HG03378 (cell line): ENCODE measurements at regions not wholly inside any gene's neighbourhood (a gene's known extent, or its start where the extent isn't known, plus 50 kb on each side); places are given as distances from the start of the nearest gene placed in this dataset.

Experiments used
- ATAC-seq: cut with Tn5 transposase; IDR thresholded peaks from one replicate; pipeline ENCODE4 v1.9.1; 2021; ENCODE audit warnings: mild to moderate bottlenecking, moderate library complexity; ENCODE audit not compliant: unreplicated experiment

DNA sequence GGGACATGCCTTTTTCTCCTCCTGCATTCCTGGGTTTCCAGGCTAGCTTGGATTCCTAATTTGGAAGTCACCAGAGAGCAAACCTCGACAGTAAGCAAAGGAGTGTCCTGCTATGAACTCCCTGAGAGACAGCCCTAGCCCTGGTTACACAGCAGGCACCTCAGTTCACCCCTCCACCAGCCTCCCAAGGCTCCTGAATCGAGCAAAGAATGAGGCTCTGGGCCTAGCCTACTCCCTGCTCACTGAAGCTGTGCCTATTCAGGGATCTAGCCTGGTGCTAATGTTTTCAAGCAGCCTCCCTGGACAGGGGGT is 66.7 kb upstream of the RMDN2 start:
- ATAC-seq: no peak

- ATAC-seq: no peak
Observed at GRCh38 chr2:37858725-37859267, 66.3 kb upstream of the RMDN2 start.

DNA sequence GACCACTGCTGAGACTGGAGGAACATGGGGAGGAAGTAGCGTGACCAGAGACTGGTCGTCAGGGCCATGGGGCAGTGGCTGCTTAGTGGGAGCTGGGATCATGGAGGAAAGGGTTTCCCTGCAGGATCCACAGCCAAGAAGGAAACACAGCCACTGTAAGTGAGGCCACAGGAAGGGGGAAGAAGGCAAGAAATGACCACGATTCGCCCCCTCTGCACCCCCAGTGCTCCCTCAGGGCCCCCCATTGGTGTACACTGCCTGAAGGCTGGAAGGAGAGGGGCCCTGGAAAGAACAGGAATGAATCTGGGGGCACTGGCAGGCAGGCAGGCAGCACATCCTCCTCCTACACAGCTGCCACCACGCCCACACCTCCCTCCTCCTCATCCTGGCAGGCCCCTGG is 62.5 kb upstream of the RMDN2 start:
- ATAC-seq: no peak

DNA sequence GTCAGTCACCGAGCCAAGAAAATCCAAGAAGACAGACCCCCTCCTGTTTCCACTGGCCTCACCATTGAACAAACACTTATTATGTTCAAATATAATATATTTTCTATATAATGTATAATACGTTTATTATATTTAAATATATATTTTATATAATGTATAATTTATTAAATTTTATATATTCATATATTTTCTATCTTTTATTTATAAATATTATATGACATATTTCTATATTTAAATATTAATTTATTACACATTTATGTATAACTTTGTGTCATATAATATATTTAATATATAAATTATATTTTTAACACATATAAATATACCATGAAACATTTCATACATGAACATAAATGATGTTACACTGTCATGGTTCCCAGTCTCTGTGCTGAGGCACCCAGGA is 60.9 kb upstream of the RMDN2 start:
- ATAC-seq: no peak

- ATAC-seq: no peak
Observed at GRCh38 chr2:37865640-37866039, 59.4 kb upstream of the RMDN2 start.

- ATAC-seq: no peak
Observed at GRCh38 chr2:37866171-37866934, 58.7 kb upstream of the RMDN2 start.

DNA sequence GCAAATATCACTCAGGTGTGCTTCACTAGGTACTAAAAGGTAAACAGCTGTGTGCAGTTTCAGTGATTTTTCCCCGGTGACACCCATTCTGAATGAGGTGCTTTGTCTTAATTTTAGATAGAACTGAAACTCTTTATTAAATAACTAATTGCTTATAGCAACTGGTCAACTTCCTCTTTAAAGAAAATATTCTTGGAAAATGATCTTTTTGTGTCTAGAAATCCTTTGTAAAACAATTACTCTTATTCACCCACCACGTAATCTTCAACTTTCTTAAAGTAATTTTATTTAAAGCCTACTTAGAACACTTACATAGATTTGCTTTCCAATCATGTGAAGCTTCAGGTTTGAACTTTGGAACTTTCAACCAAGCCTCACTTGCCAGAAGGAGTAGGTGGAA is 57.9 kb upstream of the RMDN2 start:
- no peak for ATAC-seq

- ATAC-seq: no peak
Observed at GRCh38 chr2:37868866-37869265, 56.2 kb upstream of the RMDN2 start.

GRCh38 chr2:37869304-37869703 is 55.8 kb upstream of the RMDN2 start:
- ATAC-seq: no peak

GRCh38 chr2:37869771-37870170 is 55.3 kb upstream of the RMDN2 start:
- ATAC-seq: no peak

- no peak for ATAC-seq
Observed at GRCh38 chr2:37870829-37871228, 54.3 kb upstream of the RMDN2 start.

- ATAC-seq: peak; percentile 91
Observed at GRCh38 chr2:37871456-37872191, 53.5 kb upstream of the RMDN2 start.

- no peak for ATAC-seq
Observed at GRCh38 chr2:37872192-37872750, 52.8 kb upstream of the RMDN2 start.

DNA sequence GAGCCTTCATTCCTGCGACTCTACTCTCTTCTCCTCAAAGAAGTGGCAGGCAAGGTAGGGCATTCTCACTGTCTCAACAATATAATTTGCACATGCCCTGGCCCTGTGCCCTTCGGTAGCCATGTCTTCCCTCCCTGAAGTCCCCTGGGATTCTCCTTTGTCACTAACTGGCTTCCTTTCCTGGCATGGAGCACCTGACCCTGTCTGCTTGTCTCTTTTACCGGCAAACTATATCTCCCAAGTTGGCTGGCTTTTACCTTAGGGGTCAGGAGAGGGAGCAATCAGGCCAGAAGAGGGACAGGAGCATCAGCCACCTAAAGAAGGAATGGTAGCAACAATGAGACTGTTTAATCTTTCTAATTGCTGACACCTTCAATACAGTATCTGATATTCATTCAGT is 51.9 kb upstream of the RMDN2 start:
- ATAC-seq: no peak

- no peak for ATAC-seq
Observed at GRCh38 chr2:37873749-37874330, 51.2 kb upstream of the RMDN2 start.

- ATAC-seq: no peak
Observed at GRCh38 chr2:37874470-37874869, 50.6 kb upstream of the RMDN2 start.
